ENCODE measurements at regions not wholly inside any gene's neighbourhood (a gene's known extent, or its start where the extent isn't known, plus 50 kb on each side); places are given as distances from the start of the nearest gene placed in this dataset.

GRCh38 chr15:27670486-27671209 lies 428.5 kb downstream of the OCA2 start:
- no peak for DNase-seq

GRCh38 chr15:27669641-27670040 lies 429.5 kb downstream of the OCA2 start:
- no peak for DNase-seq

GRCh38 chr15:27668471-27669220 lies 430.5 kb downstream of the OCA2 start:
- DNase-seq, result no peak

GRCh38 chr15:27665002-27665401 lies 434.1 kb downstream of the OCA2 start:
- DNase-seq, result no peak

GRCh38 chr15:27662892-27663291 lies 436.2 kb downstream of the OCA2 start:
- DNase-seq, result no peak

- DNase-seq, result no peak
Measured at GRCh38 chr15:27660676-27661075, 438.4 kb downstream of the OCA2 start.

- no peak for DNase-seq
Measured at GRCh38 chr15:27656296-27656987, 442.7 kb downstream of the OCA2 start.

- DNase-seq, result no peak
Measured at GRCh38 chr15:27655056-27655455, 444.1 kb downstream of the OCA2 start.

GRCh38 chr15:27650244-27650643 lies 448.9 kb downstream of the OCA2 start:
- no peak for DNase-seq

- no peak for DNase-seq
Measured at GRCh38 chr15:27648359-27648758, 450.8 kb downstream of the OCA2 start.

GRCh38 chr15:27646531-27646930 lies 452.6 kb downstream of the OCA2 start:
- no peak for DNase-seq

GRCh38 chr15:27645672-27646071 lies 453.4 kb downstream of the OCA2 start:
- DNase-seq, result no peak

- DNase-seq, result no peak
Measured at GRCh38 chr15:27642981-27643380, 456.1 kb downstream of the OCA2 start.

GRCh38 chr15:27639595-27639994 lies 459.5 kb downstream of the OCA2 start:
- no peak for DNase-seq

GRCh38 chr15:27638958-27639357 lies 460.2 kb downstream of the OCA2 start:
- no peak for DNase-seq

GRCh38 chr15:27635916-27636315 lies 463.2 kb downstream of the OCA2 start:
- no peak for DNase-seq

- no peak for DNase-seq
Measured at GRCh38 chr15:27628486-27628885, 470.6 kb downstream of the OCA2 start.

GRCh38 chr15:27627623-27628022 lies 471.5 kb downstream of the OCA2 start:
- no peak for DNase-seq

- no peak for DNase-seq
Measured at GRCh38 chr15:27623560-27624305, 475.4 kb downstream of the OCA2 start.

GRCh38 chr15:27623149-27623548 lies 476.0 kb downstream of the OCA2 start:
- DNase-seq, result no peak

GRCh38 chr15:27622371-27622770 lies 476.7 kb downstream of the OCA2 start:
- no peak for DNase-seq

- DNase-seq, result no peak
Measured at GRCh38 chr15:27619204-27619603, 479.9 kb downstream of the OCA2 start.

GRCh38 chr15:27617013-27617412 lies 482.1 kb downstream of the OCA2 start:
- no peak for DNase-seq

All from activated CD4-positive, alpha-beta T cell treated with anti-CD3 and anti-CD28 coated beads, Interleukin-2, amount 50 U/mL, for 16 hours (primary cell).